SK-N-SH (cell line): ENCODE measurements at regions not wholly inside any gene's neighbourhood (a gene's known extent, or its start where the extent isn't known, plus 50 kb on each side); places are given as distances from the start of the nearest gene placed in this dataset.

Experiments used
- CHD2 ChIP-seq: fragments of 150-350 bp; IDR thresholded peaks from 2 replicates; pipeline ENCODE4 v1.6.1; 2018; ENCODE audit warnings: low read length; ENCODE audit not compliant: partially characterized antibody
- EZH2phosphoT487 ChIP-seq: fragments of 200-600 bp; sonication (generic); IDR thresholded peaks from 2 replicates; pipeline ENCODE4 v1.6.1; 2017; ENCODE audit warnings: low read depth, mixed run types, mild to moderate bottlenecking, antibody characterized with exemption, moderate library complexity, borderline replicate concordance
- FOXJ3 ChIP-seq: sonication (generic); formaldehyde crosslinking; IDR thresholded peaks from 2 replicates; pipeline ENCODE4 v1.5.1; 2020; ENCODE audit warnings: mild to moderate bottlenecking, missing genetic modification reagents
- NRF1 ChIP-seq: IDR thresholded peaks from 2 replicates; pipeline ENCODE4 v1.6.1; 2012; ENCODE audit warnings: low read depth, mild to moderate bottlenecking, low read length
- POLR2AphosphoS5 ChIP-seq: IDR thresholded peaks from 2 replicates; pipeline ENCODE4 v1.6.1; 2012; ENCODE audit warnings: low read depth, low read length
- RXRA ChIP-seq: IDR thresholded peaks from 2 replicates; pipeline ENCODE4 v1.4.0; 2012; ENCODE audit warnings: low read depth, mild to moderate bottlenecking, borderline replicate concordance
- TF ChIP-seq, protein P1 (sequence below): fragments of 200-600 bp; sonication (generic); IDR thresholded peaks from 2 replicates; pipeline ENCODE4 v1.6.1; 2017; ENCODE audit warnings: antibody characterized with exemption, mild to moderate bottlenecking, moderate library complexity
- TF ChIP-seq, protein P2 (sequence below): IDR thresholded peaks from 2 replicates; pipeline ENCODE4 v1.6.1; 2012; ENCODE audit warnings: mild to moderate bottlenecking, low read depth, low read length, moderate library complexity

DNA sequence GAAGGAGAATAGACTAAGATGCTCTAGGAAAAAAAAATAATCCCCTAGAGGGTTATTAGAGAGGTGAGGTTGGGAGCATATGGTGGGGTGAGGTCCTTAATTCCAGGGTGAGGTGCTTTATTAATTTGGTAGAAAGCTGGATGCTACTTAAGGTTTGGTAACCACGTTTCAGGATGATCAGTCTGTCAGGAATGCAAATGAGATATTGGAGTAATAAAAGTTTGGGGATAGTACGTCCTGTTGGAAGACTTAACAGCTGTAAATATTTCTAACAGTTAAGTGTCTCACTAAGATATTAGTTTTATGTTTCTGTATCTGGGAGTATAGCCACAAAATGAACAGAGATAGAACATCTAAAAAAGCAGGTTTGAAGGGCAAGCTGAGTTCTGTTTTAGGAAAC is 578.9 kb downstream of the CETN3 start:
- TF ChIP-seq, protein P1, sequence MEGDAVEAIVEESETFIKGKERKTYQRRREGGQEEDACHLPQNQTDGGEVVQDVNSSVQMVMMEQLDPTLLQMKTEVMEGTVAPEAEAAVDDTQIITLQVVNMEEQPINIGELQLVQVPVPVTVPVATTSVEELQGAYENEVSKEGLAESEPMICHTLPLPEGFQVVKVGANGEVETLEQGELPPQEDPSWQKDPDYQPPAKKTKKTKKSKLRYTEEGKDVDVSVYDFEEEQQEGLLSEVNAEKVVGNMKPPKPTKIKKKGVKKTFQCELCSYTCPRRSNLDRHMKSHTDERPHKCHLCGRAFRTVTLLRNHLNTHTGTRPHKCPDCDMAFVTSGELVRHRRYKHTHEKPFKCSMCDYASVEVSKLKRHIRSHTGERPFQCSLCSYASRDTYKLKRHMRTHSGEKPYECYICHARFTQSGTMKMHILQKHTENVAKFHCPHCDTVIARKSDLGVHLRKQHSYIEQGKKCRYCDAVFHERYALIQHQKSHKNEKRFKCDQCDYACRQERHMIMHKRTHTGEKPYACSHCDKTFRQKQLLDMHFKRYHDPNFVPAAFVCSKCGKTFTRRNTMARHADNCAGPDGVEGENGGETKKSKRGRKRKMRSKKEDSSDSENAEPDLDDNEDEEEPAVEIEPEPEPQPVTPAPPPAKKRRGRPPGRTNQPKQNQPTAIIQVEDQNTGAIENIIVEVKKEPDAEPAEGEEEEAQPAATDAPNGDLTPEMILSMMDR, result no peak
- TF ChIP-seq EZH2phosphoT487, result no peak
- no peak for TF ChIP-seq FOXJ3
- no peak for TF ChIP-seq NRF1
- no peak for TF ChIP-seq POLR2AphosphoS5
- TF ChIP-seq CHD2, result no peak
- TF ChIP-seq, protein P2, sequence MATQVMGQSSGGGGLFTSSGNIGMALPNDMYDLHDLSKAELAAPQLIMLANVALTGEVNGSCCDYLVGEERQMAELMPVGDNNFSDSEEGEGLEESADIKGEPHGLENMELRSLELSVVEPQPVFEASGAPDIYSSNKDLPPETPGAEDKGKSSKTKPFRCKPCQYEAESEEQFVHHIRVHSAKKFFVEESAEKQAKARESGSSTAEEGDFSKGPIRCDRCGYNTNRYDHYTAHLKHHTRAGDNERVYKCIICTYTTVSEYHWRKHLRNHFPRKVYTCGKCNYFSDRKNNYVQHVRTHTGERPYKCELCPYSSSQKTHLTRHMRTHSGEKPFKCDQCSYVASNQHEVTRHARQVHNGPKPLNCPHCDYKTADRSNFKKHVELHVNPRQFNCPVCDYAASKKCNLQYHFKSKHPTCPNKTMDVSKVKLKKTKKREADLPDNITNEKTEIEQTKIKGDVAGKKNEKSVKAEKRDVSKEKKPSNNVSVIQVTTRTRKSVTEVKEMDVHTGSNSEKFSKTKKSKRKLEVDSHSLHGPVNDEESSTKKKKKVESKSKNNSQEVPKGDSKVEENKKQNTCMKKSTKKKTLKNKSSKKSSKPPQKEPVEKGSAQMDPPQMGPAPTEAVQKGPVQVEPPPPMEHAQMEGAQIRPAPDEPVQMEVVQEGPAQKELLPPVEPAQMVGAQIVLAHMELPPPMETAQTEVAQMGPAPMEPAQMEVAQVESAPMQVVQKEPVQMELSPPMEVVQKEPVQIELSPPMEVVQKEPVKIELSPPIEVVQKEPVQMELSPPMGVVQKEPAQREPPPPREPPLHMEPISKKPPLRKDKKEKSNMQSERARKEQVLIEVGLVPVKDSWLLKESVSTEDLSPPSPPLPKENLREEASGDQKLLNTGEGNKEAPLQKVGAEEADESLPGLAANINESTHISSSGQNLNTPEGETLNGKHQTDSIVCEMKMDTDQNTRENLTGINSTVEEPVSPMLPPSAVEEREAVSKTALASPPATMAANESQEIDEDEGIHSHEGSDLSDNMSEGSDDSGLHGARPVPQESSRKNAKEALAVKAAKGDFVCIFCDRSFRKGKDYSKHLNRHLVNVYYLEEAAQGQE, result no peak
- no peak for TF ChIP-seq RXRA
